NCI-H1417 (cell line): ENCODE measurements at regions not wholly inside any gene's neighbourhood (a gene's known extent, or its start where the extent isn't known, plus 50 kb on each side); places are given as distances from the start of the nearest gene placed in this dataset.

Source experiments
- DNase-seq, 3 experiments: peaks; one replicate each; lab custom pipeline; 2025; lab: John Stamatoyannopoulos, UW

DNA sequence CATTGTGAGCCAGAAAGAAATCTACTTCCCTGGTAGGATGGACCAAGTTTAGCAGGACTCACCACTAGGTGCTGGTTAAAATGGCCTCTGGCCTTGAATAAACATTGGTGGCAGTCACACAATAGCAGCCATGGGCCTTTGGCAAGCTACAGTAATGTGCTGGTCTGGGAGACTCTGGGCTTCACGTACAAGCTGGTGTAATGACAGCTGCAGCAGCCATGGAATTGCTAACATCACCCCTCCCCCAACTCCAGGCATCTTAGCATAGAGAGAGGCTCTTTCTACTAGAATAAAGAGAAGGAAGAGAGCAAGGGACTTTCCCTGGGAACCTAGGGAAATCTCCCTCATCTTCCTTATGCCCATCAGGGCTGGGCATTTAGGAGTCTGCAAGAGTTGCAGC, 205.1 kb upstream of the SEMA3A start:
- no peak for DNase-seq

DNA sequence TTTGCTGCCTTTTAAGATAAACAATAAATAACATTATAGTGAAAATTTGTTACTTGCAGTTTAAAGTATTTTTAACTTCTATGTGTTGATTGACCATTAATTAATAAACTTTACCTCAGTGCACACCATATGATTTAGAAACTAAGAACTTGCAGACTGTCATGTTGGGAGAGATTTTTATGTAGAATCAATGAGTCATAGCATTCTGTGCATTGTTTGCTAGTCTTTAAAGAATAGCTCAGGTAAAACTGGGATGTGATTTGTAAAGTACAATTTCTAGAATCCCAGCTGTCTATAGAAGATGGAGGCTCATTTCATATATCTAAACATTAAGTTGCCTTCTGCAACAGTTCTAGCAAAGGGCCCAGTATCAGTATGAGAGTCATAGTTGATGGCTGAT, 199.6 kb upstream of the SEMA3A start:
- no peak for DNase-seq

GRCh38 chr7:84393786-84394185, 199.2 kb upstream of the SEMA3A start:
- no peak for DNase-seq

GRCh38 chr7:84390845-84391244, 196.3 kb upstream of the SEMA3A start:
- DNase-seq, result no peak

GRCh38 chr7:84389242-84389641, 194.7 kb upstream of the SEMA3A start:
- DNase-seq, result peak; percentile 13 to 67 (median 39)

GRCh38 chr7:84387595-84387994, 193.0 kb upstream of the SEMA3A start:
- no peak for DNase-seq

GRCh38 chr7:84384417-84384816, 189.8 kb upstream of the SEMA3A start:
- no peak for DNase-seq

- no peak for DNase-seq
Observed at GRCh38 chr7:84379446-84379845, 184.9 kb upstream of the SEMA3A start.

- no peak for DNase-seq
Observed at GRCh38 chr7:84372712-84373111, 178.1 kb upstream of the SEMA3A start.

DNA sequence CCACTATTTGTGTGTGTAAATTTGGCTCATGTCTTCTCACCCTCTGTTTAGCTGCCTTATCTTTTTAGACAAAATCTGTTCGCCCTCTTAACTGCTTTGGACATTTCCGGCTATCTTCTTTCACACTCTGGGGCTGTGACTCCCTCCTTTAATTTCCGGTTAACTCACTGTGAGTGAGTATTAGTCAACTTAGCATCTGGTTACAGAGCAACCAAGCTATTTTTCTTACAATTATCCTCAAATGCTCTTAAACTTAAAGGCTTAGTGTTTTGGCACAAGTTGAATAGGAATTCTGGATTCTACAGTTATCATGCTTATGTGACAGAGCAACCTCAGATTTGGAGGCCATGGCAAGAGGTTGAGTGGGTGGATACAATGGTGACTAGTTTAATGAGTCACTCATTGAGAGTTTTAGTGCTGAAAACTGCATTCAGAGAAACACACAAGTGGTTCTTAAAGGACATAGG, 177.6 kb upstream of the SEMA3A start:
- no peak for DNase-seq

- no peak for DNase-seq
Observed at GRCh38 chr7:84370114-84370513, 175.5 kb upstream of the SEMA3A start.

- peak in 1 of 3 experiments; percentile 66 for DNase-seq
Observed at GRCh38 chr7:84368122-84368521, 173.5 kb upstream of the SEMA3A start.

DNA sequence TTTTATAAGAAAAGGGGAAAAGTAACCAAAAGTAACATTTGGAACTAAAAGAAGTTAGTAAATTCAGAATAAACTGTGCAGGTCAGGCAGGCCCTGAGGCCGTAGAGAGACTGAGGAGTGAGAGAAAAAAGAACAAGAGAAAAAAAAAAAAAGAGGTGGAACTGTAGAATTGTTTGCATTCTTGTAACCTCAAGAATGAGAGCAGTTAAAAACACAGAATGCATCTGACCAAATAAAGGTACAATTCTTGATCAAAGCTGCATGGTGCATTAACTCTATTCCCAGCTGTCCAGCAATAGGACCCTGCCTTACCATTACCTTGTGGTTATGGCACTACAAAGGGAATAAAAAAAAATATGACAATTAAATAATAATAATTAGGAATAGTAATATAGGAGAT, 170.1 kb upstream of the SEMA3A start:
- no peak for DNase-seq

- DNase-seq, result no peak
Observed at GRCh38 chr7:84363741-84364140, 169.2 kb upstream of the SEMA3A start.

DNA sequence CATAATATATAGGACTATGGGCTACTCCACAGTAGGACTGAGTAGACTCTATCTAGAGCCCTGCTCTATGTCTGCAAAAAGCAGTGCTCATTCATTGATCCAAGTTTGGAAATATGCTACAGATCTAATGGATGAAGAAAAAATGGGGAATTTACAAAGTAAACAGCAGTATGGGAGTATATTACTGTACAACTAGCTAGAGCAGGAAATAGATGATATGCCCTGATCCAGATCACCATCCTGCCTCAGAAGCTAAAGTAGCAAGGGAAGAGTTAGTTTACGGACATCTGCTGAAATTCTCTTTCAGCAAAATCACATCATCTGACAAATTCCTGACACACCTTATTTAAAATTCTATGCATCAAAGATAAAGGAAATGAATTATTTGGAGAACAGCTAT, 168.2 kb upstream of the SEMA3A start:
- no peak for DNase-seq

- no peak for DNase-seq
Observed at GRCh38 chr7:84362360-84362759, 167.8 kb upstream of the SEMA3A start.

GRCh38 chr7:84354866-84355265, 160.3 kb upstream of the SEMA3A start:
- no peak for DNase-seq

- no peak for DNase-seq
Observed at GRCh38 chr7:84354030-84354429, 159.4 kb upstream of the SEMA3A start.

- no peak for DNase-seq
Observed at GRCh38 chr7:84339306-84339705, 144.7 kb upstream of the SEMA3A start.

- no peak for DNase-seq
Observed at GRCh38 chr7:84337429-84337828, 142.8 kb upstream of the SEMA3A start.

DNA sequence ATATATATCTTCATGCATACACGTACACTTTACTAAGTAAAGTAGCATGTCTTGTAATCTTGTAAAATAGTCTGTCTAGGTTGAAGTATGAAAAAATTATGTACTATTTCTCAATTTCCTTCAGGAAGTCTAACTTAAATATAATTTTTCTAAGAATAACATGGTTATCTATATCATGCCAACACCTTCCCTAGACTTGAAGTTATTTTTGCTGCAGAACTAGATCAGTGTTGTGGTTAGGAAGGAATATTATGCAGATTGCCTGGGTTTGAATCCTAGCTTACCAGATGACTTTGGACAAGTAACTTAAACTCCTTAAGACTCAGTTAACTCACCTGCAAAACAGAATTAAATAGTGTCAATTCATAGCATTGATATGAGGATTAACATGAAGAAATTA, 142.2 kb upstream of the SEMA3A start:
- DNase-seq, result no peak

DNA sequence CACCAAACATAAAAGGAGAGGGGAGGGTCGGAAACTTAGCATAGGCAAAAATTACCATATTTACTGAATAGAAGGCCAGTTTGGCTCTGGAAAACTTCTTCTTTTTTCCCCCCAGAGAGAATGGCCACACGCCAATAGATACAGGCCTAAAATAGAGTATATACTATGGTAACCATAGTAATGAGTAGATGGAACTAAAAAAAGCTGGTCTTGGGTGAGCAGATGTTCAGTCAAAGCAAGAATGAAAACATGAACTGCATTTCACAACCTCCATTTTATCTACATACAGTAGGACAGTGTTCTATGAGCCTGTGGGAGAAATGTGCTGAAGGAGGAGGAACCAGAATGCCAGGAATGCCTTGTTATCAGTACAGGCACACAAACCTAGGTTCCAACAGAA, 141.7 kb upstream of the SEMA3A start:
- DNase-seq, result no peak

- DNase-seq, result no peak
Observed at GRCh38 chr7:84331616-84332015, 137.0 kb upstream of the SEMA3A start.

DNA sequence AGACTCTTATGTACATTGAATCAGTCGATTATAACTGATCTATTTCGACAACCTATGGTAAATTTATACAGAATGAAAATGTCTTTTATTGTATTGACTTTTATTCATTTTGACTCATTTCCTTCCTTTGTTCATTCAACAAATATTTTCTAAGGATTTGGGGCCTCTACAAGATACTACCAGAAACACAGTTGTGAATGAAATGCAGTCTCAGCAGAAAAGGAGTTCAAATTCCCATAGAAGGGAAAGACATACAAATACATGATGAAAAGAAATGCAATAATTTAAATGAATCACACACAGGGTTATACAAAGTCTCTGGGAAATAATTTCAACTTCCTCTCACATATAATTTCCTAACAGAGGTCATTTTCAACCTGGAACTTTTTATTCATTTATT, 134.0 kb upstream of the SEMA3A start:
- no peak for DNase-seq

DNA sequence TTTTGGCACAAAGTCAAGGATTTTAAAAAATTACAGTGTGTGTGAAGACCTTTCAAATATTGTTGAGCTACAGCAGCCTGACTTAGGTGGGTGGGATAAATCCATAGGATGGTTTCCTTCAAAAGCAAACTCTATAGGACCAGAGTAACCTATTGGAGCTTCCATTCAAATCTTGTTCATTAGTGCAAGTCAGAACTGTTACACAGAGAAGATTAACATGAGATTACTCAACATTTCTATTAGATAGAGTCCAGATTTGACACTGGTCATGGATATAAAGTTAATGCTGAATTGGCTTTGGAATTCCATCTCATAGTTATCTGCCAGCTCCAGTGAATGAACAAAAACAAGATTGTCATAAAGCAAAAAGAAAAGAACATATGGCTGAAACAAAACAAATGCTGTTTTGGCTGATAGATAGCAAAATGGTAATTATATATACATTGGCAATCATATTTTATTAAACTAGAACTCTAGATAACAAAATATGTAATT, 129.6 kb upstream of the SEMA3A start:
- no peak for DNase-seq
